CD4-positive, alpha-beta T cell (primary cell): ENCODE measurements at regions not wholly inside any gene's neighbourhood (a gene's known extent, or its start where the extent isn't known, plus 50 kb on each side); places are given as distances from the start of the nearest gene placed in this dataset.

Source experiments
- ATAC-seq: fragments of 200-7000 bp; cut with Tn5 transposase; one replicate; pipeline ENCODE4 v1.10.0; 2022; ENCODE audit warnings: mild to moderate bottlenecking; ENCODE audit not compliant: poor library complexity
- CTCF ChIA-PET: fragments of 350-600 bp; sonication (Branson Sonifier 250); formaldehyde crosslinking; loops from one replicate; lab custom pipeline; 2021; ENCODE audit warnings: antibody characterized with exemption, inconsistent platforms; lab: Charles Lee
- POLR2A ChIA-PET: fragments of 350-600 bp; sonication (Branson Sonifier 250); formaldehyde crosslinking; loops from one replicate; lab custom pipeline; 2021; ENCODE audit warnings: antibody characterized with exemption, inconsistent platforms; lab: Charles Lee
- DNase-seq, 14 experiments: peaks; one replicate each; pipeline ENCODE4 v3.0.0-alpha.2; 2013 to 2020; ENCODE audit warnings: mixed read lengths in 2 of 14
- H3K27ac ChIP-seq, 2 donors: one replicate each; pipeline versions ENCODE4 v1.5.1 to v1.7.0; 2013; ENCODE audit warnings: low read length in 2 of 2, low read depth in 1 of 2, mild to moderate bottlenecking in 1 of 2
- H3K27me3 ChIP-seq, 2 experiments: 1 replicate in 1 of 2; 2 replicates in 1 of 2; pipeline versions ENCODE4 v1.6.1 to v1.7.0; 2013; ENCODE audit warnings: low read length in 2 of 2, control low read depth in 1 of 2, mild to moderate bottlenecking in 1 of 2, moderate library complexity in 1 of 2; ENCODE audit not compliant: insufficient read depth in 2 of 2, control insufficient read depth in 1 of 2
- H3K36me3 ChIP-seq: one replicate; pipeline ENCODE4 v1.6.1; 2013; ENCODE audit warnings: low read length, control low read depth; ENCODE audit not compliant: insufficient read depth
- H3K4me1 ChIP-seq: one replicate; pipeline ENCODE4 v1.6.1; 2013; ENCODE audit warnings: low read length, control low read depth; ENCODE audit not compliant: insufficient read depth
- H3K4me3 ChIP-seq: one replicate; pipeline ENCODE4 v1.5.1; 2013; ENCODE audit warnings: mild to moderate bottlenecking, low read length, moderate library complexity
- H3K9me3 ChIP-seq, 2 experiments: 1 replicate in 1 of 2; 2 replicates in 1 of 2; pipeline versions ENCODE4 v1.6.1 to v1.7.0; 2013; ENCODE audit warnings: low read length in 2 of 2, mild to moderate bottlenecking in 2 of 2, control low read depth in 1 of 2, moderate library complexity in 1 of 2; ENCODE audit not compliant: control insufficient read depth in 1 of 2, insufficient read depth in 1 of 2
- H3K27ac Mint-ChIP-seq: one replicate; pipeline ENCODE4 v1.8.0; 2020; ENCODE audit warnings: mixed read lengths
- H3K27me3 Mint-ChIP-seq: one replicate; pipeline ENCODE4 v1.8.0; 2021; ENCODE audit warnings: mixed read lengths
- H3K36me3 Mint-ChIP-seq: one replicate; pipeline ENCODE4 v1.8.0; 2021; ENCODE audit warnings: low read depth, mixed read lengths
- H3K4me1 Mint-ChIP-seq: one replicate; pipeline ENCODE4 v1.8.0; 2021; ENCODE audit warnings: low read depth, mixed read lengths
- H3K4me3 Mint-ChIP-seq: one replicate; pipeline ENCODE4 v1.8.0; 2020; ENCODE audit warnings: mild to moderate bottlenecking, mixed read lengths
- H3K9me3 Mint-ChIP-seq: one replicate; pipeline ENCODE4 v1.8.0; 2020; ENCODE audit warnings: mixed read lengths
- CTCF ChIP-seq: fragments of 200-600 bp; IDR thresholded peaks from one replicate; pipeline ENCODE4 v1.8.0; 2022; ENCODE audit warnings: antibody characterized with exemption, mild to moderate bottlenecking
- intact Hi-C, 2 experiments: fragments of 100-400 bp; cut with DNase I in 1 of 2; cut with micrococcal nuclease in 1 of 2; formaldehyde crosslinking; loops; one replicate each; pipeline versions ENCODE4 v1.15.1 to v1.9.0; 2023 to 2025; cut with DNase I, micrococcal nuclease

- Histone ChIP-seq H3K36me3 (no peaks in the 10 kb centered on the region), H3K27me3 (no peaks in the 10 kb centered on the region), H3K27ac (no peak overlapping the region), H3K4me1 (no peaks in the 10 kb centered on the region), H3K9me3 (peaks cover 0 to 3% of the 10 kb centered on the region in 2 experiments), H3K4me3 (no peak overlapping the region)
- Mint-ChIP-seq H3K4me3 (no peak overlapping the region), H3K27ac (no peak overlapping the region), H3K36me3 (no peaks in the 10 kb centered on the region), H3K4me1 (no peaks in the 10 kb centered on the region), H3K9me3 (peaks cover 3% of the 10 kb centered on the region), H3K27me3 (no peaks in the 10 kb centered on the region)
- ChIA-PET CTCF (no interaction called here), POLR2A (no interaction called here)
- TF ChIP-seq CTCF = no peak
- intact Hi-C loops = no loop called here
- DNase-seq (no peak), ATAC-seq (no peak)
These were observed 187.5 kb upstream of the DTNA start for GRCh38 chr18:34522603-34523002.

GRCh38 chr18:34525244-34525643 lies 184.9 kb upstream of the DTNA start:
- no peak for TF ChIP-seq CTCF
- H3K4me1 Mint-ChIP-seq = no peaks in the 10 kb centered on the region
- no peak overlapping the region for H3K27ac Mint-ChIP-seq
- no peak overlapping the region for H3K4me3 Mint-ChIP-seq
- ATAC-seq = no peak
- CTCF ChIA-PET = no interaction called here
- no peak for DNase-seq
- no peaks in the 10 kb centered on the region for H3K36me3 Mint-ChIP-seq
- Histone ChIP-seq H3K27me3 (no peaks in the 10 kb centered on the region), H3K36me3 (no peaks in the 10 kb centered on the region), H3K4me3 (no peak overlapping the region), H3K27ac (no peak overlapping the region), H3K9me3 (peaks cover 0 to 3% of the 10 kb centered on the region in 2 experiments), H3K4me1 (no peaks in the 10 kb centered on the region)
- intact Hi-C loops = no loop called here
- H3K9me3 Mint-ChIP-seq = peaks cover 3% of the 10 kb centered on the region
- POLR2A ChIA-PET = no interaction called here
- H3K27me3 Mint-ChIP-seq = no peaks in the 10 kb centered on the region

- Mint-ChIP-seq H3K4me1 (no peaks in the 10 kb centered on the region), H3K27ac (no peak overlapping the region), H3K9me3 (peaks cover 2% of the 10 kb centered on the region), H3K27me3 (no peaks in the 10 kb centered on the region), H3K4me3 (no peak overlapping the region), H3K36me3 (no peaks in the 10 kb centered on the region)
- Histone ChIP-seq H3K36me3 (no peaks in the 10 kb centered on the region), H3K4me1 (no peaks in the 10 kb centered on the region), H3K4me3 (no peak overlapping the region), H3K9me3 (no peaks in the 10 kb centered on the region), H3K27ac (no peak overlapping the region), H3K27me3 (no peaks in the 10 kb centered on the region)
- intact Hi-C loops = no loop called here
- DNase-seq (no peak), ATAC-seq (no peak)
- no peak for TF ChIP-seq CTCF
- ChIA-PET POLR2A (no interaction called here), CTCF (no interaction called here)
These were observed 181.9 kb upstream of the DTNA start for GRCh38 chr18:34528177-34528576.
